Subcutaneous abdominal adipose tissue (tissue), 5 donors: ENCODE measurements at regions not wholly inside any gene's neighbourhood (a gene's known extent, or its start where the extent isn't known, plus 50 kb on each side); places are given as distances from the start of the nearest gene placed in this dataset.

ENCODE experiments used
- H3K27ac ChIP-seq: one replicate; pipeline ENCODE4 v1.7.0; 2013; ENCODE audit warnings: low read depth, mild to moderate bottlenecking, inconsistent platforms, low read length, moderate library complexity
- H3K27me3 ChIP-seq, 5 donors: one replicate each; pipeline ENCODE4 v1.7.0; 2013; ENCODE audit warnings: low read length in 5 of 5, inconsistent platforms in 1 of 5; ENCODE audit not compliant: control insufficient read depth in 5 of 5, insufficient read depth in 4 of 5
- H3K36me3 ChIP-seq, 5 donors: one replicate each; pipeline ENCODE4 v1.7.0; 2013; ENCODE audit warnings: low read length in 5 of 5; ENCODE audit not compliant: control insufficient read depth in 5 of 5, insufficient read depth in 5 of 5
- H3K4me1 ChIP-seq, 5 donors: one replicate each; pipeline ENCODE4 v1.7.0; 2013; ENCODE audit warnings: low read length in 5 of 5, mild to moderate bottlenecking in 3 of 5, moderate library complexity in 1 of 5; ENCODE audit not compliant: control insufficient read depth in 5 of 5, insufficient read depth in 5 of 5
- H3K4me3 ChIP-seq, 5 donors: one replicate each; pipeline ENCODE4 v1.7.0; 2013; ENCODE audit warnings: low read length in 5 of 5, low read depth in 1 of 5
- H3K9ac ChIP-seq, 5 donors: one replicate each; pipeline ENCODE4 v1.7.0; 2013; ENCODE audit warnings: low read length in 5 of 5, mild to moderate bottlenecking in 4 of 5, moderate library complexity in 3 of 5
- H3K9me3 ChIP-seq, 5 donors: one replicate each; pipeline ENCODE4 v1.7.0; 2013; ENCODE audit warnings: low read length in 5 of 5; ENCODE audit not compliant: control insufficient read depth in 5 of 5
- donor health status: healthy.
- donor health status: healthy.
- donor health status: healthy.
- donor health status: healthy.
- donor health status: healthy.

DNA sequence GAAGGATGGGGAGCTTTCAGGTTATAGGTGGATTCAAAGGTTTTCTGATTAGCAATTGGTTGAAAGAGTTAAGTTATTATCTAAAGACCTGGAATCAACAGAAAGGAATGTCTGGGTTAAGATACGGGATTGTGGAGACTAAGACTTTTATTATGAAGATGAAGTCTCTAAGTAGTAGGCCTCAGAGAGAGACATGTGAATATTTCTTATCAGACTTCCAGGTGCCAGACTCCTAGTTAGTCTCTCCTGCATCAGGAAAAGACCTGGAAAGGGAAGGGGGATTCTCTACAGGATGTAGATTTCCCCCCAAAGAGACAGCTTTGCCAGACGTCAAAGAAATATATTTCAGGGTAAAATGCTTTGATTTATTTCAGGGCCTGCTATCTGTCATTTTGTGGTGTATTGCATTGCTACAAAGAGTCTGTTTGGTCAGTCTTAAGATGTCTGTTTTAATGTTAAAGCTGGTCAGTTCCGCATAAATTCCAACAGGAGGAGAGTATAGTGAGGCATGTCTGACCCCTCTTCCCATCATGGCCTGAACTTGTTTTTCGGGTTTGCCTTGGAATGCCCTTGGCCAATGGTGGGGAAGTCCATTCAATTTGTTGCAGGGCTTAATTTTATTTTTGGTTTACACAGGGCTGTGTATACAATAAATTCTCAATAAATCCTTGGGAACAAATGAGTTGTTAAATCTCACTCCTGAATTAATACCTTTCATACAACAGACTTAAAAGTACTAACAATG, 103.4 kb upstream of the RALGAPA2 start:
- no peak overlapping the region for H3K9ac ChIP-seq
- no peaks in the 10 kb centered on the region for H3K36me3 ChIP-seq
- no peak overlapping the region for H3K4me3 ChIP-seq
- H3K27ac ChIP-seq, result no peak overlapping the region
- peaks cover 4 to 17% (median 9%) of the 10 kb centered on the region in 5 donors for H3K4me1 ChIP-seq
- no peaks in the 10 kb centered on the region for H3K27me3 ChIP-seq
- no peaks in the 10 kb centered on the region for H3K9me3 ChIP-seq

DNA sequence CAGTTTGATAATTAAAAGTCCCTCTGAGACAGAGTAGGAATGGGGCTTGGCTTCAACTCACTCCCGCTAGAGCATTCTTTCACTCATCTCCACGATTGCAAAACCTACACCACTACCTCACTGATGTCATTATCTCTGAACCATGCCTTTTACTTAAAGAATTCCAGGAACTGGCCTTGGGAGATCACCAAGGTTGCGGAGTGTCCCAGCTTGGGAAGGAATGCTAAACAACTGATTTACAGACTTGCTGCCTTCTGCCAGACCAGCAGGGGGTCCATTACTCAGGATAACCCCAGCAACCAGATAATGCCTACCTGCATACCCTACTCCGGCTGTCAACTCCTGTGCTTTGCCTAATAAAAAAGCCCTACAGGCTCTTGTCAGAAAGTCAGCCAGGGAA, 102.2 kb upstream of the RALGAPA2 start:
- Histone ChIP-seq H3K36me3 (no peaks in the 10 kb centered on the region), H3K4me3 (no peak overlapping the region), H3K9ac (no peak overlapping the region), H3K27me3 (no peaks in the 10 kb centered on the region), H3K9me3 (no peaks in the 10 kb centered on the region), H3K27ac (no peak overlapping the region), H3K4me1 (peaks cover 2 to 13% (median 8%) of the 10 kb centered on the region in 5 donors)

- H3K9me3 ChIP-seq, result no peaks in the 10 kb centered on the region
- no peak overlapping the region for H3K9ac ChIP-seq
- no peaks in the 10 kb centered on the region for H3K36me3 ChIP-seq
- no peaks in the 10 kb centered on the region for H3K27me3 ChIP-seq
- no peak overlapping the region for H3K4me3 ChIP-seq
- peaks cover 0 to 8% (median 7%) of the 10 kb centered on the region in 5 donors for H3K4me1 ChIP-seq
- H3K27ac ChIP-seq, result no peak overlapping the region
These were observed 99.7 kb upstream of the RALGAPA2 start for GRCh38 chr20:20812136-20812535.

- Histone ChIP-seq H3K4me3 (no peak overlapping the region), H3K9me3 (no peaks in the 10 kb centered on the region), H3K27ac (no peak overlapping the region), H3K4me1 (peaks cover 0 to 8% (median 2%) of the 10 kb centered on the region in 5 donors), H3K27me3 (no peaks in the 10 kb centered on the region), H3K9ac (no peak overlapping the region), H3K36me3 (no peaks in the 10 kb centered on the region)
These were observed 95.6 kb upstream of the RALGAPA2 start for GRCh38 chr20:20808016-20808415.

DNA sequence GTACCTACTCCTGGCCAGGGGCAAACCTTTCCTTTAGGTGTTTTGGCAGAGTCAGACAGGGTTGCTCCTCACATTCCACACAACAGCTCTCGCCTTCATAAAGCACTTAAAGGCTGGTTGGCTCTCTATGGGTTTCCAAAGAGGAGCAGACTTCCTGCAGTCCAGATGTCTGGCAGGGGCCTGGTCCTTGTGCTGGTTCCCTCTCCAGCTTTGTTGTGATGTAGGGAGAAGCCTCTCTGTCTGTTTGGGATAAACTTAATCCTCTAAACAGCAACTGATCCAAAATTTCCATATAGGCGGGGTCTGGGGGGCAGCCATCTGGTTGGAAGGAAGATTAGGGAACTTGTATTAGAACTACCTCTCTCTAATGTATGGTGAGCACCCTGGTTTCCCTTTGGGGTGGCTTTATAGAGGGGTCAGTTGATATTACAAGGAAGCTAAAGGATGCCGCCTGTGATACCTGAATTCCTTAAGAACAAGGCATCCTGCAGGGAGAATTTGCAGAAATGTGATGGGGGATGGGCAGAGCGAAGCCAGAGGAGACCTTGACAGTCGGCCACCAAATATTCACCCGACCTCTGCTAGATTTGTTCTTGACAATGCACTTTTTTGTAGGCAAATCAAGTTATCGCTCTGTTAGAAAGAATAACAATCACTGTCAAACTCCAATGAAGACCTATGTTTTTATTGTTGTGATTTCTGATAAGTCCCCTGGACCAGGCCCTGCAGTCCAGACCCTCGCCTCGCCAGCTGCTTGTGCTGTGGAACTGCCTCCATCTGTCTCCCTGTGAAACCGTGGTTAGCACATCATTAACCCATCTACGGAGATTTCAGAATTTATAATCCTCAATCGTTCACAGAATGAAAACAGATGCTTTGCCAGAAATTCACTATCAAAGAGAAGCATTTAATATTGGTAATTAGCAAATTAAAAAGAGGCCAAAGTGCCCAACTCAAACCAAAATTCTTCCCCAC, 94.0 kb upstream of the RALGAPA2 start:
- H3K36me3 ChIP-seq, result no peaks in the 10 kb centered on the region
- H3K27me3 ChIP-seq, result no peaks in the 10 kb centered on the region
- H3K4me3 ChIP-seq, result no peak overlapping the region
- H3K4me1 ChIP-seq, result peaks cover 3 to 12% (median 5%) of the 10 kb centered on the region in 5 donors
- H3K27ac ChIP-seq, result no peak overlapping the region
- no peak overlapping the region for H3K9ac ChIP-seq
- no peaks in the 10 kb centered on the region for H3K9me3 ChIP-seq

DNA sequence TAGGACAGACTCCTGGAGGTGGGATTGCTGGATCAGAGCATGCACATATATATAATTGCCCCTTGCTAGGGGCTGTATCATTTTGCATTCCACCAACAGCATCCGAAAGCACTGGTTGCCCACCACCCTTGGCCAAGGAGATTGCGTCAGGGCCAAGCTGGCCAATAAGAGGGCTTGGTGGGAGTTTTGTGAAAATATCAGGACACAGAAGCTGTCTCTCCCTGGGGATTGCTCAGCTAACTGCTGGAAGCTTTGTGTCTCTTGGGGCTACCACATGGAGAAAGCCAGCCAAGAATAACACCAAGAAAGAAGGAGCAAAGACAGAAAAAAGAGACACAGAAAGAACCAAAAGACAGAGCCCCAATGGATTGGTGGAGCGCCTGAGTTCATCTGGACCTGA, 90.6 kb upstream of the RALGAPA2 start:
- no peak overlapping the region for H3K9ac ChIP-seq
- no peak overlapping the region for H3K4me3 ChIP-seq
- no peak overlapping the region for H3K27ac ChIP-seq
- H3K27me3 ChIP-seq, result no peaks in the 10 kb centered on the region
- H3K36me3 ChIP-seq, result no peaks in the 10 kb centered on the region
- no peaks in the 10 kb centered on the region for H3K9me3 ChIP-seq
- peaks cover 3 to 29% (median 5%) of the 10 kb centered on the region in 5 donors for H3K4me1 ChIP-seq

GRCh38 chr20:20802328-20802727, 89.9 kb upstream of the RALGAPA2 start:
- no peaks in the 10 kb centered on the region for H3K27me3 ChIP-seq
- H3K27ac ChIP-seq, result no peak overlapping the region
- H3K9me3 ChIP-seq, result no peaks in the 10 kb centered on the region
- no peak overlapping the region for H3K9ac ChIP-seq
- H3K4me1 ChIP-seq, result peaks cover 3 to 29% (median 5%) of the 10 kb centered on the region in 5 donors
- H3K36me3 ChIP-seq, result no peaks in the 10 kb centered on the region
- H3K4me3 ChIP-seq, result peak overlapping the region in 1 of 5 donors; percentile 12

GRCh38 chr20:20799716-20800312, 87.4 kb upstream of the RALGAPA2 start:
- H3K4me1 ChIP-seq, result peaks cover 3 to 29% (median 5%) of the 10 kb centered on the region in 5 donors
- H3K27ac ChIP-seq, result no peak overlapping the region
- no peaks in the 10 kb centered on the region for H3K27me3 ChIP-seq

GRCh38 chr20:20797521-20798310, 85.3 kb upstream of the RALGAPA2 start:
- Histone ChIP-seq H3K4me1 (peaks cover 0 to 24% (median under 1%) of the 10 kb centered on the region in 5 donors), H3K36me3 (no peaks in the 10 kb centered on the region), H3K9ac (no peak overlapping the region), H3K4me3 (no peak overlapping the region), H3K27me3 (no peaks in the 10 kb centered on the region), H3K27ac (no peak overlapping the region), H3K9me3 (no peaks in the 10 kb centered on the region)

More at GRCh38 chr20:20799716-20800312, 87.4 kb upstream of the RALGAPA2 start:
- Histone ChIP-seq H3K36me3 (no peaks in the 10 kb centered on the region), H3K4me3 (no peak overlapping the region), H3K9ac (no peak overlapping the region), H3K9me3 (no peaks in the 10 kb centered on the region)
